Osteoblast (primary cell): ENCODE measurements at regions not wholly inside any gene's neighbourhood (a gene's known extent, or its start where the extent isn't known, plus 50 kb on each side); places are given as distances from the start of the nearest gene placed in this dataset.
A peak's percentile ranks its signal among the peaks of the same experiment; 100 is the strongest.

Experiments
- DNase-seq: peaks from one replicate; pipeline ENCODE4 v3.0.0; 2011; ENCODE audit warnings: low spot score, mixed read lengths; ENCODE audit not compliant: insufficient read length; ENCODE audit errors: missing footprints
- H2AFZ ChIP-seq: 2 replicates; pipeline ENCODE4 v1.6.0; 2011; ENCODE audit warnings: mild to moderate bottlenecking, low read length
- H3K27ac ChIP-seq: 2 replicates; pipeline ENCODE4 v1.5.1; 2011; ENCODE audit warnings: mild to moderate bottlenecking, low read depth, low read length, moderate library complexity
- H3K27me3 ChIP-seq: 2 replicates; pipeline ENCODE4 v1.6.0; 2012; ENCODE audit warnings: mild to moderate bottlenecking, control low read depth, inconsistent platforms, low read length, moderate library complexity; ENCODE audit not compliant: insufficient read depth
- H3K36me3 ChIP-seq: 2 replicates; pipeline ENCODE4 v1.5.1; 2011; ENCODE audit warnings: mild to moderate bottlenecking, low read length, control low read depth, moderate library complexity; ENCODE audit not compliant: insufficient read depth
- H3K4me1 ChIP-seq: 2 replicates; pipeline ENCODE4 v1.5.1; 2011; ENCODE audit warnings: mild to moderate bottlenecking, low read length, control low read depth, moderate library complexity; ENCODE audit not compliant: insufficient read depth
- H3K4me2 ChIP-seq: 2 replicates; pipeline ENCODE4 v1.6.0; 2011; ENCODE audit warnings: mild to moderate bottlenecking, low read length; ENCODE audit not compliant: insufficient read depth
- H3K4me3 ChIP-seq: fragments of 200-600 bp; sonication (generic); 3 replicates; pipeline ENCODE4 v1.5.1; 2012; ENCODE audit warnings: mild to moderate bottlenecking, low read length, inconsistent platforms; ENCODE audit not compliant: insufficient read depth
- H3K79me2 ChIP-seq: 2 replicates; pipeline ENCODE4 v1.6.0; 2012; ENCODE audit warnings: mild to moderate bottlenecking, low read length, control low read depth, inconsistent platforms; ENCODE audit not compliant: insufficient read depth
- H3K9me3 ChIP-seq: 2 replicates; pipeline ENCODE4 v1.5.1; 2011; ENCODE audit warnings: low read depth, low read length, control low read depth
- H4K20me1 ChIP-seq: 2 replicates; pipeline ENCODE4 v1.6.0; 2012; ENCODE audit warnings: mild to moderate bottlenecking, low read length, control low read depth; ENCODE audit not compliant: insufficient read depth
- TF ChIP-seq, protein P1 (sequence below): IDR thresholded peaks from 2 replicates; pipeline ENCODE4 v1.5.1; 2011; ENCODE audit warnings: mild to moderate bottlenecking, low read depth, low read length, moderate library complexity; ENCODE audit errors: extremely low read depth

DNA sequence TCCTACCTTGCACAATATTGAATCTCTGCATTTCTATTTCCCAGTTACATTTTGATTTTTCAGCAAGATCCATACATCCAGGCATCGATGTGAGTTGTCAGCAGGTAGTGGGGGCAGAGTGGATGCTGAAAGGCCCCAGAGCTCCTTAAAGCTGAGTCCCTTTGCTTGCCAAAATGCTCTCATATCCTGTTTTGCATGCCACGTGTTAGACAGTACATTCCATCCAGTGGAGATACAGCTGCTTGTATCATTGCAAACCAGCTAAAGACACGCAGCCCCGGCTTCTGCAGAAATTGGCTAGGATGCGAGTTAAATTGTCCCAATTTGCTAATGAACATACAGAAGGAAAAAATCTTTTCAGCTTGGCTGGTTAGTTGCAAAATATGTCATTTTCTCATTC is 179.6 kb upstream of the MXRA5 start:
- no peak overlapping the region for H3K4me3 ChIP-seq
- H3K79me2 ChIP-seq = no peaks in the 10 kb centered on the region
- peak; percentile 4 for DNase-seq
- H3K36me3 ChIP-seq = no peaks in the 10 kb centered on the region
- peak overlapping the region; percentile 79 for H3K27ac ChIP-seq
- TF ChIP-seq, protein P1, sequence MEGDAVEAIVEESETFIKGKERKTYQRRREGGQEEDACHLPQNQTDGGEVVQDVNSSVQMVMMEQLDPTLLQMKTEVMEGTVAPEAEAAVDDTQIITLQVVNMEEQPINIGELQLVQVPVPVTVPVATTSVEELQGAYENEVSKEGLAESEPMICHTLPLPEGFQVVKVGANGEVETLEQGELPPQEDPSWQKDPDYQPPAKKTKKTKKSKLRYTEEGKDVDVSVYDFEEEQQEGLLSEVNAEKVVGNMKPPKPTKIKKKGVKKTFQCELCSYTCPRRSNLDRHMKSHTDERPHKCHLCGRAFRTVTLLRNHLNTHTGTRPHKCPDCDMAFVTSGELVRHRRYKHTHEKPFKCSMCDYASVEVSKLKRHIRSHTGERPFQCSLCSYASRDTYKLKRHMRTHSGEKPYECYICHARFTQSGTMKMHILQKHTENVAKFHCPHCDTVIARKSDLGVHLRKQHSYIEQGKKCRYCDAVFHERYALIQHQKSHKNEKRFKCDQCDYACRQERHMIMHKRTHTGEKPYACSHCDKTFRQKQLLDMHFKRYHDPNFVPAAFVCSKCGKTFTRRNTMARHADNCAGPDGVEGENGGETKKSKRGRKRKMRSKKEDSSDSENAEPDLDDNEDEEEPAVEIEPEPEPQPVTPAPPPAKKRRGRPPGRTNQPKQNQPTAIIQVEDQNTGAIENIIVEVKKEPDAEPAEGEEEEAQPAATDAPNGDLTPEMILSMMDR = no peak
- H2AFZ ChIP-seq = no peak overlapping the region
- H3K27me3 ChIP-seq = no peaks in the 10 kb centered on the region
- peaks cover 41% of the 10 kb centered on the region for H3K4me1 ChIP-seq
- H3K4me2 ChIP-seq = peak overlapping the region; percentile 40
- no peaks in the 10 kb centered on the region for H4K20me1 ChIP-seq
- no peaks in the 10 kb centered on the region for H3K9me3 ChIP-seq

- H4K20me1 ChIP-seq = no peaks in the 10 kb centered on the region
- H2AFZ ChIP-seq = no peak overlapping the region
- DNase-seq = peak; percentile 15
- H3K4me2 ChIP-seq = peak overlapping the region; percentile 19
- H3K4me3 ChIP-seq = no peak overlapping the region
- H3K9me3 ChIP-seq = no peaks in the 10 kb centered on the region
- peaks cover 57% of the 10 kb centered on the region for H3K4me1 ChIP-seq
- no peaks in the 10 kb centered on the region for H3K36me3 ChIP-seq
- H3K27me3 ChIP-seq = no peaks in the 10 kb centered on the region
- TF ChIP-seq, protein P1 = no peak
- H3K79me2 ChIP-seq = no peaks in the 10 kb centered on the region
- peak overlapping the region; percentile 99 for H3K27ac ChIP-seq
These were observed 175.7 kb upstream of the MXRA5 start for GRCh38 chrX:3522101-3522650.

- no peaks in the 10 kb centered on the region for H3K9me3 ChIP-seq
- TF ChIP-seq, protein P1 = no peak
- DNase-seq = no peak
- H3K36me3 ChIP-seq = no peaks in the 10 kb centered on the region
- H3K4me3 ChIP-seq = peak overlapping the region; percentile 29
- no peaks in the 10 kb centered on the region for H4K20me1 ChIP-seq
- no peaks in the 10 kb centered on the region for H3K27me3 ChIP-seq
- no peak overlapping the region for H2AFZ ChIP-seq
- peak overlapping the region; percentile 99 for H3K27ac ChIP-seq
- peak overlapping the region; percentile 54 for H3K4me2 ChIP-seq
- no peaks in the 10 kb centered on the region for H3K79me2 ChIP-seq
- peaks cover 49% of the 10 kb centered on the region for H3K4me1 ChIP-seq
These were observed 174.9 kb upstream of the MXRA5 start for GRCh38 chrX:3521396-3521795.

DNA sequence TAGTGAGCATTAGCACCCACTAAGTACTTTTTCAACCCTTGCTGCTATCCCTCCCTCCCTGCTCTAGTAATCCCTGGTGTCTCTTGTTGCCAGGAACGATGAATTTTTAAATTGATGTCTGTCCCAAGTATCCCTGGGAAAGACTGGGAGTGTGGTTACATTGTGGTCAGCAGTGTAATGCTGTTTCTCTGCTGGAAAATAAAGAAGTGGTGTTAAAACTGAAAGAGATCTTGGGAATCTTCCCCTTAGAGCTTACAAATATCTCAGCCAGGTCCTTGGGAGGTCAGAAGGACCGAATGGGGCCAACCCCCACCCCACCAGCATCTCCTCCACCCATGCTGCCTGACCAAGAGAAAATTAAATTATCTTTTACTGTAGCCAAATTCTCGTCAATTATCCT is 174.5 kb upstream of the MXRA5 start:
- TF ChIP-seq, protein P1 = no peak
- Histone ChIP-seq H2AFZ (no peak overlapping the region), H3K4me2 (peak overlapping the region; percentile 54), H3K27me3 (no peaks in the 10 kb centered on the region), H4K20me1 (no peaks in the 10 kb centered on the region), H3K36me3 (no peaks in the 10 kb centered on the region), H3K4me1 (peaks cover 48% of the 10 kb centered on the region), H3K79me2 (no peaks in the 10 kb centered on the region), H3K27ac (peak overlapping the region; percentile 99), H3K9me3 (no peaks in the 10 kb centered on the region), H3K4me3 (peak overlapping the region; percentile 29)
- DNase-seq = no peak
